SK-N-SH treated with all-trans-retinoic acid at 6 μM for 48 hours (cell line): ENCODE measurements at regions not wholly inside any gene's neighbourhood (a gene's known extent, or its start where the extent isn't known, plus 50 kb on each side); places are given as distances from the start of the nearest gene placed in this dataset.
"Not testable (repeated sequence)": the region's sequence is repeated elsewhere in the genome, so short reads cannot be mapped to it uniquely, and the experiment has no call there.

Experiments
- ARNTL ChIP-seq: fragments of 450-650 bp; formaldehyde crosslinking; IDR thresholded peaks from 2 replicates; pipeline ENCODE4 v1.5.0; 2020; ENCODE audit warnings: low read depth, mild to moderate bottlenecking, moderate library complexity, borderline replicate concordance
- BACH2 ChIP-seq: fragments of 250-450 bp; sonication (Bioruptor Pico); IDR thresholded peaks from 2 replicates; pipeline ENCODE4 v1.9.0; 2021; ENCODE audit warnings: mild to moderate bottlenecking, borderline replicate concordance
- CSRNP3 ChIP-seq: fragments of 250-450 bp; sonication (Bioruptor Pico); IDR thresholded peaks from 2 replicates; pipeline ENCODE4 v1.5.1; 2021; ENCODE audit warnings: mild to moderate bottlenecking, moderate library complexity
- OSR1 ChIP-seq: fragments of 250-450 bp; sonication (Bioruptor Pico); IDR thresholded peaks from 2 replicates; pipeline ENCODE4 v1.8.0; 2022; ENCODE audit warnings: moderate library complexity, mild to moderate bottlenecking, inconsistent platforms
- PPARA ChIP-seq: fragments of 250-450 bp; sonication (Bioruptor Pico); IDR thresholded peaks from 2 replicates; pipeline ENCODE4 v1.5.0; 2020; ENCODE audit warnings: mild to moderate bottlenecking, borderline replicate concordance
- RARB ChIP-seq: fragments of 250-450 bp; sonication (Bioruptor Pico); IDR thresholded peaks from 2 replicates; pipeline ENCODE4 v1.8.0; 2021; ENCODE audit warnings: mild to moderate bottlenecking, moderate library complexity
- TSHZ2 ChIP-seq: fragments of 250-450 bp; sonication (Bioruptor Pico); IDR thresholded peaks from 2 replicates; pipeline ENCODE4 v1.5.0; 2020; ENCODE audit warnings: mild to moderate bottlenecking, moderate library complexity
- ZFP3 ChIP-seq: fragments of 250-450 bp; sonication (Bioruptor Pico); IDR thresholded peaks from 2 replicates; pipeline ENCODE4 v1.5.0; 2020; ENCODE audit warnings: mild to moderate bottlenecking, moderate library complexity
- ZFP30 ChIP-seq: fragments of 450-650 bp; formaldehyde crosslinking; IDR thresholded peaks from 2 replicates; pipeline ENCODE4 v1.5.0; 2022; ENCODE audit warnings: mild to moderate bottlenecking, moderate library complexity
- ZNF565 ChIP-seq: fragments of 450-650 bp; formaldehyde crosslinking; conservative IDR thresholded peaks from 2 replicates; pipeline ENCODE4 v1.5.0; 2020; ENCODE audit warnings: low read depth, mild to moderate bottlenecking, moderate library complexity
- ZNF70 ChIP-seq: fragments of 450-650 bp; formaldehyde crosslinking; IDR thresholded peaks from 2 replicates; pipeline ENCODE4 v1.5.0; 2020; ENCODE audit warnings: mild to moderate bottlenecking, moderate library complexity
- TF ChIP-seq, protein P1 (sequence below): fragments of 250-450 bp; sonication (Bioruptor Pico); IDR thresholded peaks from 2 replicates; pipeline ENCODE4 v1.8.0; 2020; ENCODE audit warnings: mild to moderate bottlenecking, moderate library complexity, borderline replicate concordance

DNA sequence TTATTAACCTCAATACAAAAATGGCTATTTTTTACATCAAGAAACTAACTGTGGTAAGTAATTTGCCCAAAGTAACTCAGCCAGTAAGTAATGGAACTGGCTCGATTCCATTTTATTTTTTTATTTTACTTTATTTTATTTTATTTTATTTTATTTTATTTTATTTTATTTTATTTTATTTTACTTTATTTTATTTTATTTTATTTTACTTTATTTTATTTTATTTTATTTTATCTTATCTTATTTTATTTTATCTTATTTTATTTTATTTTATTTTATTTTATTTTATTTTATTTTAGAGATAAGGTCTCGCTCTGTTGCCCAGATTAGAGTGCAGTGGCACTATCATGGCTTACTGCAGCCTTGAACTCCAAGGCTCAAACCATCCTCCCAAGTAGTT lies 516.3 kb upstream of the API5 start:
- not testable (repeated sequence) for TF ChIP-seq TSHZ2 (CRISPR knock-in tag); RARB (CRISPR knock-in tag); ZNF70 (CRISPR knock-in tag); ZFP30; PPARA (CRISPR knock-in tag); OSR1 (CRISPR knock-in tag); ZFP3 (CRISPR knock-in tag); ARNTL (CRISPR knock-in tag); BACH2 (CRISPR knock-in tag); CSRNP3 (CRISPR knock-in tag); ZNF565 (CRISPR knock-in tag)
- TF ChIP-seq, protein P1, sequence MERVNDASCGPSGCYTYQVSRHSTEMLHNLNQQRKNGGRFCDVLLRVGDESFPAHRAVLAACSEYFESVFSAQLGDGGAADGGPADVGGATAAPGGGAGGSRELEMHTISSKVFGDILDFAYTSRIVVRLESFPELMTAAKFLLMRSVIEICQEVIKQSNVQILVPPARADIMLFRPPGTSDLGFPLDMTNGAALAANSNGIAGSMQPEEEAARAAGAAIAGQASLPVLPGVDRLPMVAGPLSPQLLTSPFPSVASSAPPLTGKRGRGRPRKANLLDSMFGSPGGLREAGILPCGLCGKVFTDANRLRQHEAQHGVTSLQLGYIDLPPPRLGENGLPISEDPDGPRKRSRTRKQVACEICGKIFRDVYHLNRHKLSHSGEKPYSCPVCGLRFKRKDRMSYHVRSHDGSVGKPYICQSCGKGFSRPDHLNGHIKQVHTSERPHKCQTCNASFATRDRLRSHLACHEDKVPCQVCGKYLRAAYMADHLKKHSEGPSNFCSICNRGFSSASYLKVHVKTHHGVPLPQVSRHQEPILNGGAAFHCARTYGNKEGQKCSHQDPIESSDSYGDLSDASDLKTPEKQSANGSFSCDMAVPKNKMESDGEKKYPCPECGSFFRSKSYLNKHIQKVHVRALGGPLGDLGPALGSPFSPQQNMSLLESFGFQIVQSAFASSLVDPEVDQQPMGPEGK (CRISPR knock-in tag) = not testable (repeated sequence)
